ENCODE measurements at regions not wholly inside any gene's neighbourhood (a gene's known extent, or its start where the extent isn't known, plus 50 kb on each side); places are given as distances from the start of the nearest gene placed in this dataset.

DNA sequence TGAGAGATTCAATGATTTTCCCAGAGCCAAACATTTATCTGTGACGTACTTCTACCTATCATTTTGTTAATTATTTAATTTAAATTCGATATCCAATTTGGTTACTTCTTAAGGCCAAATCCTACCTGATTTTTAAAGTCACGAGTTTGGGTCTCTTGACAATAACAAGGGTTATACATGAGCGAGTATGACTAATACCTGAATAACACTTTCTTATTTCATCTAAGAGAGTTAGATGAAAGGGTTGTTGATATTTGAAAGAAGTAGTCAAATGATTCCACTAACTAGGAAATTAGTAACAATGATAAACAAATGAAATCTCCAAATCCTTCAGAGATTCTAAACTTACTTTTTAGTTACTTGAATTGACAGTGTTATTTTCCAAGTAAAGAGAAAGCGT, 1086.9 kb downstream of the XPNPEP1 start (continued):
- TF ChIP-seq, protein P1, sequence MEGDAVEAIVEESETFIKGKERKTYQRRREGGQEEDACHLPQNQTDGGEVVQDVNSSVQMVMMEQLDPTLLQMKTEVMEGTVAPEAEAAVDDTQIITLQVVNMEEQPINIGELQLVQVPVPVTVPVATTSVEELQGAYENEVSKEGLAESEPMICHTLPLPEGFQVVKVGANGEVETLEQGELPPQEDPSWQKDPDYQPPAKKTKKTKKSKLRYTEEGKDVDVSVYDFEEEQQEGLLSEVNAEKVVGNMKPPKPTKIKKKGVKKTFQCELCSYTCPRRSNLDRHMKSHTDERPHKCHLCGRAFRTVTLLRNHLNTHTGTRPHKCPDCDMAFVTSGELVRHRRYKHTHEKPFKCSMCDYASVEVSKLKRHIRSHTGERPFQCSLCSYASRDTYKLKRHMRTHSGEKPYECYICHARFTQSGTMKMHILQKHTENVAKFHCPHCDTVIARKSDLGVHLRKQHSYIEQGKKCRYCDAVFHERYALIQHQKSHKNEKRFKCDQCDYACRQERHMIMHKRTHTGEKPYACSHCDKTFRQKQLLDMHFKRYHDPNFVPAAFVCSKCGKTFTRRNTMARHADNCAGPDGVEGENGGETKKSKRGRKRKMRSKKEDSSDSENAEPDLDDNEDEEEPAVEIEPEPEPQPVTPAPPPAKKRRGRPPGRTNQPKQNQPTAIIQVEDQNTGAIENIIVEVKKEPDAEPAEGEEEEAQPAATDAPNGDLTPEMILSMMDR (IDR thresholded peaks at IDR 0.05; ENCODE audit: control extremely low read depth in 1 of 3, insufficient read depth in 1 of 3, low read depth in 1 of 3, low read length in 3 of 3) = no peak
- TF ChIP-seq SP2 (IDR thresholded peaks at IDR 0.05; ENCODE audit: low read length) (no peak), SP4 (IDR thresholded peaks at IDR 0.05; ENCODE audit: low read length) (no peak), RXRA (IDR thresholded peaks at IDR 0.05; ENCODE audit: insufficient read depth, low read depth, low read length) (no peak)
